ENCODE measurements at regions not wholly inside any gene's neighbourhood (a gene's known extent, or its start where the extent isn't known, plus 50 kb on each side); places are given as distances from the start of the nearest gene placed in this dataset.

DNA sequence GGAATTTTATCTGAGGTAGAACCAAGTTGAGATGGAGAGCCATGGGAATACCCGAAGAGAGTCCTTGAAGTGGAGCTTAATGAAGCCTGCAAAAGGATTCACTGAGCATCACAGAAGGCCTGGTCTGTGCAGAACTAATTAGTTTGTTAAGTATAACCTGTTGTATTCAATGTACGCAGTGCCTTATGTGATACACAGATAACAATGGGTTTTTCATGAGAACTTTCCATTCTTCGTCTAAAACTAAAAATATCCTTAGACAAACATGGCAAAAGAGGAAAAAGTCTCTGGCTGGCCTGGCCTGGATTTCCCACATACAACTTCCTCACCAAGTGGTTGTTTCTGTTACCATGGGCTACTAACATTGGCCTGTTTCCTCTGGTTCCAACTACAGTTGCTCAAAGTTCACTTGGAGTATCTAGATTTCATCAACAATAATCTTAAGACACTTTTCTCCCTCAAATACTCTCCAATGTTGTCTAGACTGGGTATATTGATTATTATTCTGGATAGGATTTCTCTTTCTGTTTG is 237.6 kb upstream of the ZNF462 start:
- peak in 1 of 3 experiments; percentile 35 for DNase-seq

- DNase-seq = no peak
These were observed 236.0 kb upstream of the ZNF462 start for GRCh38 chr9:106626936-106627335.

GRCh38 chr9:106632621-106633020 is 230.3 kb upstream of the ZNF462 start:
- no peak for DNase-seq

- DNase-seq = no peak
These were observed 228.8 kb upstream of the ZNF462 start for GRCh38 chr9:106634183-106634582.

DNA sequence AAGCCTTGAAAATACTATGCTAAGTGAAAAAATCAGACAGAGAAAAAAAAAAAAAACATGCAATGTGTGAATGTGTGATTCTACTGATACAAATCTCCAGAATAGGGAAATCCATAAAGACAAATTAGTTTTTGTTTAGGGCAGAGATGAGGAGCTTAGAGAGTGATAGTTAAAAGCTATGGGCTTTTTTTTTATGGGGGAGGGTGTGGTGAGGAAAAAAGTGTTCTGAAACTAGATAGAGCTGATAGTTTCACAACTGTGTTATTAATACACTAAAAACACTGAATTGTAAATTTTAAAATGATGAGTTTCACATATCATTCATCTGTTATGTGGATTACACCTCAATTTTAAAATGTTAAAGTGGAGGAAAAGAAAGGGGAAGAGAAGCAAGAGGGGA is 228.3 kb upstream of the ZNF462 start:
- DNase-seq = no peak

DNA sequence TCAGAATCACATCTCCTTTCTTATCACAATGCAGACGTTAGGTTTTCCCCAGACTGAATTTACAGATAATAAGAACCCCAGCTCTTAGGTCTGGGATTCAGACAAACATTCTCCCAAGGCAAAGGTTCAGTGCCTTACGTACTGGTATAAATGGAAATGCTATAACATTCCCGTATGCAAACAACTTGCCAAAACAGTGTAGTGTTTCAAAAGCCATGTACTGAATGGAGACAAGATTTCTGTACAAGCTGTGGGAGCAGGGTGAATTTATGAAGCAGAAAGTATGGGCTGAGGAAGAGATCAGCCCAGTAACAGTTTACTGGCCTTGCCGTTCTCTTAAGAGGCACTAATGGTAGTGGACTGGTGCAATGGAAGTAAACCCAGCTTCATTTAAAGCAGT is 225.5 kb upstream of the ZNF462 start:
- DNase-seq = no peak

DNA sequence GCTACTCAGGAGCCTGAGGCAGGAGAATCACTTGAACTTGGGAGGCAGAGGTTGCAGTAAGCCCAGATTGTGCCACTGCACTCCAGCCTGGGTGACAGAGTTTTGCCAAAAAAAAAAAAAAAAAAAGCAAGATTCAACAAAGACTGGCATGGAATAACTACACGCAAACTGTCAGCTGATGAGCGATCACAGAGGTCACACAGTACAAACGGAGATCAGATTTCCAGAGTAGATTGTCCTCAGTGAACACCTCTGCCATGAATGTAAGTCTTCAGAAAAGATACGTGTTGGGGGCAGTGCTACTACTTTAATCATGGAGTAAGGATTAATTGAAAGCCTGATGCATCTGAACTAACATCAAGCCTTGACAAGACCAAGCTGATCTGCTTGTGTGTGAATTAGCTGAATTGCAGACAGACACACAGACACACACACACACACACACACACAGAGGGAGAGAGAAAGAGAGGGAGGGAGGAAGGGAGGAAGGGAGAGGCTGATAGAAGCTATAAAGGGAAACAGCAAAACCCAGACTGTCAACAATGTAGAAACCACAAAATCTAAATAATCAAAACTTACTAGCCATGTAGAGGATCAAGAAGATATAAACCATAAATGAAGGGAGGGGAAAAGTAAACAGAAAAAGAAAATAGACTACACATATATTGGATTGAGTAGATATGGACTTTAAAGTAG is 222.9 kb upstream of the ZNF462 start:
- no peak for DNase-seq

- DNase-seq = no peak
These were observed 219.6 kb upstream of the ZNF462 start for GRCh38 chr9:106643211-106643930.

- no peak for DNase-seq
These were observed 218.3 kb upstream of the ZNF462 start for GRCh38 chr9:106644661-106645060.

- DNase-seq = peak in 1 of 3 experiments; percentile 33
These were observed 214.2 kb upstream of the ZNF462 start for GRCh38 chr9:106648799-106649198.

DNA sequence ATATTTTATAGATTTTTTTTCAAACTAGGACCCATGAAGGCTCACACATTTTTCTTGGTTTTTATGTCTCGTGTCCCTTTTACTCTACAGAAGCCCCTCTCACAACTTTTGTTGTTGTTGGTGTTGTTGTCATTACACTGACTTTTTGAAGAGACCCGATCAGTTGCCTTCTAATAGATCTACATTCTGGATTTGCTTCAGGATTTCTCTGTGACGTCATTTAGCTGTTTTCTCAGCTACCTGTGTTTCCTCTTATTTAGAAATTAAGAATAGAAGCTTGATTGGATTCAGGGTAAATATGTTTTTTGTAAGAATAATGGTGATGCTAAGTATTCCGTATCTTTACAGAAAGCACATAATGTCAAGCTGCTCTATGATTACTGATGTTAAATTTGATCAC is 213.3 kb upstream of the ZNF462 start:
- DNase-seq = peak in 1 of 3 experiments; percentile 12

GRCh38 chr9:106653213-106653612 is 209.8 kb upstream of the ZNF462 start:
- no peak for DNase-seq

GRCh38 chr9:106655966-106656365 is 207.0 kb upstream of the ZNF462 start:
- DNase-seq = no peak

- DNase-seq = no peak
These were observed 205.0 kb upstream of the ZNF462 start for GRCh38 chr9:106657926-106658325.

DNA sequence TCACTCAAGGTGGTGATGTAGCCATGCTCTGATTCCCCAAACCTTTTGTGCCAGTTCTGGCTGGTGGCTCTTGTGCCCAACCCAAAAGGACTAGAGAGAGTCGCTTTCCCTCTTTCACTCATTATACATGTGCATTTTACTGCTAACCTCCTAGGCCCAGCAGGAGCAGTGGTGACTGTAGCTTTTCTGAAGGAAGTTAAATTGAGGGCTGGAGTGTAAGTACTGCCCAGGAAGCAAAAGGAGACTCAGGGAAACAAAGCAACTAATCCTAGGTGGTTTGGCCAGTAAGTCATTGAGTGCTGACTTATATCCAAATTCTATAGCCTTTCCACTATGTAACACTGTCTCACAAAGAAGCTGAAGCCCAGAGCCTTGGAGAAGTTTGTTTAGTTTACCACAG is 194.4 kb upstream of the ZNF462 start:
- DNase-seq = no peak

DNA sequence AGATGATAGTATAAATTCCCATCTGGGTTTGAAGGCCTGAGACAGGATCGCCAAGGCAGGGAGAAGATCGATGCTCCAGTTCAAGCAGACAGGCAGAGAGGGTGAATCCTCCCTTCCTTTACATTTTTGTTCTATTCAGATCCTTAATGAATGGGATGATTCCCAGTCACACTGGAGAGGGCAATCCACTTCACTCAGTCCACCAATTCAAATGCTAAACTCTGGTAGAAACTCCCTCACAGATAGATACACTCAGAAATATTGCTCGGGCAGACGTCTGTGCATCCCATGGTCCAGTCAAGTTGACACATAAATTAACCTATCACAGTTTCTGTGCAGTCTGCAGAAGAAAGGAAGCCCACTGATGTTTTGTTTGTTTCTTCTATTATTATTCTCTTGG is 193.1 kb upstream of the ZNF462 start:
- DNase-seq = no peak

GRCh38 chr9:106670418-106670817 is 192.5 kb upstream of the ZNF462 start:
- DNase-seq = no peak

DNA sequence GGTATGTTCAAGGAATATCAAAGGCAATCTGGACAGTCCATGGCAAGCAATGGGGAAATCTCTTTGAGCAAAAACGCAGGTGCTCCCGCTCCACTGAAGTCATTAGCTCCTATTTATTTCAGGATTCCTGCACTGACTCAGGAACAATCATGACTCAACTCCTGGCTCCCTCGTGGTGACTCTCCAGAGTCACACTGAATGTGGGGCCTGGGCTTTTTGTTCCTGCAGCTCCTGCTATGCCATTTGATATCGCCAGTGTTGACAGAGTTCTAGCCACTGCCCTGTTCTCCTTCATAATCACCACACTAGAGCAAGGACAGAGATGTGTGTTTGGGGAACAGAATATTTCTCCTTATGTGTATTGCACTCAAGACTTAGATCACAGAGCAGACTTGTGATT is 187.2 kb upstream of the ZNF462 start:
- DNase-seq = no peak

- DNase-seq = no peak
These were observed 185.6 kb upstream of the ZNF462 start for GRCh38 chr9:106677374-106677773.

DNA sequence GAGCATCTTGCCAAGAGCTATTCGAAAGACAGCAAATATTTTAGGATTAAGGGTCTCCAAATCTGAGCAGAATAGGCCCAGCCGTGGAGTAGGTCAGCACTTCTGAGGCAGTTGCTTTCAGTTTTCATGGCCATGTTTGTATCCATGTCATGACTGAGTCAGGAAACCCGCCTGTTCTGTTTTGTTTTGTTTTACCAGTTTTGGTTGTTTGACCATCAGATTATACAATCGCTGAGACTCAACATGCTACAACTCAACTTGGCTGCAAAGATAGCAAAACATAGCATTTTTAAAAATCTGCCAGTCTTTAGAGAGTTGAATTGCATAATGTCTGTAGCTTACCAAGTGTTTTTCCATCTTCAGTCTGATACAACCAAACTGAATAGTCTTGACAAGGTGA is 185.1 kb upstream of the ZNF462 start:
- DNase-seq = no peak

GRCh38 chr9:106678273-106678672 is 184.7 kb upstream of the ZNF462 start:
- DNase-seq = no peak

DNA sequence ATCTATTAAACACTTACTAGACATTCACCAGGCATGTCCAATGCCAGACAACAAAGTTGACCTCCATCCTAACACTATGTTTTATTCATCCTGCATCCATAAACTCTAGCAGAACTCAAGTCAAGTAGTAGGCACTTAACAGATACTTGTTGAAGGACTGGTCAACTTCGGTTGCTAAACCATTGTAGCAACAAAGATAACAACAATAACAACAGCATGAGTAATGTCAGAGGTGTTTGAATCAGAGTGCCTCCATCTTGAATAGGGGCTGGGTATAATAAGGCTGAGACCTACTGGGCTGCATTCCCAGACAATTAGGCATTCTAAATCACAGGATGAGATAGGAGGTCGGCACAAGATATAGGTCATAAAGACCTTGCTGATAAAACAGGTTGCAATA is 180.5 kb upstream of the ZNF462 start:
- no peak for DNase-seq

DNA sequence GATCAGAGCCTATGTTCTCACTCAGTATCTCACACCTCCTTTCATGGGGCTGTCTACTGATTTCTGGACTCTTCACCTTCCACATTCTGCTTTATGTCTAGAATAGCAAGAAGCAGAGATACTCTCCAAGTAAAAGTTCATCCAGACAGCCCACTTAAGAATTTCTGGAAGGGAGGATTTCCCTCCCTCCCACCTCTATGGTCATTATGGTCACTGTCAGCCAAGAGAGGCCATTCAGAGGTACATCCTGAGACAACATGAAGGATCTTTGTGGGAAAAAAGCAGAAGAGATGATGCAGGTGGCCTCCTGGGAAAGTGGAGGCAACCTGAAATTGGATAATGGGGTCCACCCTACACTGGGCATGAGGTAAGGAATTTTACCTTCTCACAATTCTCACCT is 179.5 kb upstream of the ZNF462 start:
- DNase-seq = no peak

DNA sequence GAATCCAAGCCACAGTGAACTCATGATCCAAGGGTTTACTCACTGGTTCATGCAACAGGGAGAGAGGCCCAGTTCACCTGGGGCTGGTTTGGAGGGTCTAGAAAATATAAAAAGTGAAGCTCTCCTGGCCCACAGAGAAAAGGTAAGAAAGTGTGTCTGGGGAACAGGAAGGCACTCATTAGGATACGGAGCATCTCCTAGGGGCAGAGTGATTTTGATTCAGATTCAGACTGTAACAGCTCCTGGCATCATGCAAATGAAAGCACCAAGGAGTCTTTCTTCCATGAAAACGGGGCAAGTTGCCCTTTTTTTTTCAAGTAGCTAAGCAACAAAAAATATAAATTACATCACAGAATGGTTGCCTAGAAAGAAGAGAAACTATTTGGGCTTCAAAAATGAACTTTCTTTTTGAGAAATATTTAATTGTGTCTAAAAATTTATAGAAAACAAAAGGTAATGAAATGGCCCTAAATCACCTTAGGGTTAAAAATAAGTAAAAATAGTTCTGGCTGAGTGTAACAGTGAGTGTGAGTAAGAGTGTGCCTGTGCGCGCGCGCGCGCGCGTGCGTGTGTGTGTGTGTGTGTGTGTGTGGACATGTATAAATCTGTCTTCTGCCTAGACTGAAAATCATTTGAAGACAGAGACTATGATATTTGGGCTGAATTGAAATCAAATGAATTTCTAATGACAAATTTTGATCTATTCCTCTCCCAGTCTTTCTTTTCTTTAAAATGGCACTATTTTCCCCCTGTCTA is 177.8 kb upstream of the ZNF462 start:
- no peak for DNase-seq
